ENCODE measurements at regions not wholly inside any gene's neighbourhood (a gene's known extent, or its start where the extent isn't known, plus 50 kb on each side); places are given as distances from the start of the nearest gene placed in this dataset.
A peak's percentile ranks its signal among the peaks of the same experiment; 100 is the strongest.

DNA sequence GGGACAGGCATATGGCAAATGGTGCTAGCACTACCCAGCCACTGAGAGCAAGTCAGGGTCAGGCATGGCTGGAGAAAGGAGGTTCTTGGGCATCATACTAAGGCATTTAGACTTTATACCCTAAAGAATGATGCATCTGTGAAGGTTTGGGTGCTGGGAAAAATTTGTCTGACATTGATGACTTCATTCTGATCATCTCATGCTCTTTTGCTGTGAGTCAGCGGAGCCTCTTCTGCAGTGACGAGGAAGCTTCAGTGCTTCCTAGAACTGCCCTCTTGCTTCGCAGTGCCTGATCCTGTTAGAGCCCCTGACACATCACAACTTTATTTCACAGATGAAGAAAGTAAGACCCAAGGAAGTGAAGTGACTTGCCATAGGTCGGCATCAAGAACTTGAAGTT lies 266.6 kb upstream of the GAS1 start:
- TF ChIP-seq, protein P1, sequence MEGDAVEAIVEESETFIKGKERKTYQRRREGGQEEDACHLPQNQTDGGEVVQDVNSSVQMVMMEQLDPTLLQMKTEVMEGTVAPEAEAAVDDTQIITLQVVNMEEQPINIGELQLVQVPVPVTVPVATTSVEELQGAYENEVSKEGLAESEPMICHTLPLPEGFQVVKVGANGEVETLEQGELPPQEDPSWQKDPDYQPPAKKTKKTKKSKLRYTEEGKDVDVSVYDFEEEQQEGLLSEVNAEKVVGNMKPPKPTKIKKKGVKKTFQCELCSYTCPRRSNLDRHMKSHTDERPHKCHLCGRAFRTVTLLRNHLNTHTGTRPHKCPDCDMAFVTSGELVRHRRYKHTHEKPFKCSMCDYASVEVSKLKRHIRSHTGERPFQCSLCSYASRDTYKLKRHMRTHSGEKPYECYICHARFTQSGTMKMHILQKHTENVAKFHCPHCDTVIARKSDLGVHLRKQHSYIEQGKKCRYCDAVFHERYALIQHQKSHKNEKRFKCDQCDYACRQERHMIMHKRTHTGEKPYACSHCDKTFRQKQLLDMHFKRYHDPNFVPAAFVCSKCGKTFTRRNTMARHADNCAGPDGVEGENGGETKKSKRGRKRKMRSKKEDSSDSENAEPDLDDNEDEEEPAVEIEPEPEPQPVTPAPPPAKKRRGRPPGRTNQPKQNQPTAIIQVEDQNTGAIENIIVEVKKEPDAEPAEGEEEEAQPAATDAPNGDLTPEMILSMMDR (IDR thresholded peaks at IDR 0.05; ENCODE audit: unreplicated experiment), result no peak
- no peak for DNase-seq (ENCODE audit: low spot score)
- Mint-ChIP-seq H3K27me3 (ENCODE audit: unreplicated experiment) (no peaks in the 10 kb centered on the region), H3K27ac (ENCODE audit: unreplicated experiment) (no peak overlapping the region), H3K9me3 (ENCODE audit: unreplicated experiment) (no peaks in the 10 kb centered on the region), H3K4me3 (ENCODE audit: unreplicated experiment) (no peak overlapping the region), H3K4me1 (ENCODE audit: unreplicated experiment) (no peaks in the 10 kb centered on the region), H3K36me3 (ENCODE audit: low read depth, unreplicated experiment) (no peaks in the 10 kb centered on the region)

DNA sequence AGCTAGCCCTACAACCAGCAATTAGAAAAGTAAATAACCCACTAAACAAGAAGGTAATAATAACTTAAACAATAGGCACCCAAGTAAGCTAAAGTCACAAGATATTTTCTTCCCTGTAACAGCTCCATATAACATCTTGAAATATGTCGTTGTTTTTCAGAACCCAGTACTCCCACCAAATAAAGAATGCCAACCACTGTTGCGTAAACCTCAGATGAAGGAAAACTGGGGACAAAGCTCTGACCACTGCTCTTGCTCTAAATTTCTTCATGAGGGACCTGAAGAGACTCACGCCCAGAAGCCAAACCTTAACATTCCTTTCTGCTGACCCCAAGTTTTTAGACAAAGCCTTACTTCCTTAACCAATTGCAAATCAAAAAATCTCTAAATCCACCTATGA lies 267.7 kb upstream of the GAS1 start:
- DNase-seq (ENCODE audit: low spot score), result no peak
- Mint-ChIP-seq H3K27ac (ENCODE audit: unreplicated experiment) (no peak overlapping the region), H3K4me1 (ENCODE audit: unreplicated experiment) (no peaks in the 10 kb centered on the region), H3K9me3 (ENCODE audit: unreplicated experiment) (no peaks in the 10 kb centered on the region), H3K27me3 (ENCODE audit: unreplicated experiment) (no peaks in the 10 kb centered on the region), H3K4me3 (ENCODE audit: unreplicated experiment) (no peak overlapping the region), H3K36me3 (ENCODE audit: low read depth, unreplicated experiment) (no peaks in the 10 kb centered on the region)
- TF ChIP-seq, protein P1 (IDR thresholded peaks at IDR 0.05; ENCODE audit: unreplicated experiment), result no peak

DNA sequence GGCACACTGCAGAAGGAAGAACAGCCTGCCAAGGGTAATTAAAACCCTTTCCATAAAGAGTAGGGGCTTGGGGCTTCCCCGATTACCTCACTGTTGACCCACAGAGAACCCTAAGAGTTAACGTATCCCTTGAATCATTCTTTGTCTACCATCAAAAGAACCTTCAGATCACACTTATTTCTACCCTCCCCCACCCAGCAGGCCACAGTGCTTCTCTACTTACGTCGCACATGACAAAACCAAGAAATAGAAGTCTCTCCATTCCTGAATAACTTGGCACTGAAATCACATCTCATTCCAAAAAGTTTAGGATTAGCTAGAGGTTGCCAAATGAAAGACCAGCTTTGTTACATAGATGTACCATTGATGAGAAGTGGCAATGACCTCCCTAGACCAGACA lies 268.7 kb upstream of the GAS1 start:
- Mint-ChIP-seq H3K4me1 (ENCODE audit: unreplicated experiment) (no peaks in the 10 kb centered on the region), H3K27ac (ENCODE audit: unreplicated experiment) (no peak overlapping the region)

DNA sequence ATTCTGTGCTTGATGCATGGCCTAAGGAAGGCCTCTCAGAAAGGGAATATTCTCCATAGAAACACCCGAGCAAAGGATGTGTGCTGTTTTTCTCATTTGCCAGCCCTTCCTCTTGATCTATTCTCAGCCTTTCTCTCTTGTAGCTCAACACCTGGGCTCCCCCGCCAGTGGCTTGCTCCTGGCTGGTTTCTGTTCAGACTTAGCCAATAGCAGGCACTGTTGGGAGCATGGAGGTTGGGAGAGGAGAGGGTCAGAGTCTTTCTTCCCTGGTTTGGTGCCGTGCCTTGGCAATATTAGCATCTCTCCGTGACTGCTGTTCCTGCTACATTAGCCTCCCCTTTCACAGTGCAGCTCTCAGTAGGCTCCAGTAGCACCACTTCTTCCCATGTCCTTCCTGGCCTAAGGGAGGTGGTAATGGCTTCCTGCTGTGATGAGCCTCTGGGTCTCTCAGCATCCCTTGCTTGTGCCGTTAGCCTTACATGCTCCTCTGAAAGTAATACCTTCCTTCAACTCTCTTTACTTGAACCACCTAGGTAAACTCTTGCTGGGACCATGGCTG lies 269.7 kb upstream of the GAS1 start:
- DNase-seq (ENCODE audit: low spot score), result no peak
- H3K9me3 Mint-ChIP-seq (ENCODE audit: unreplicated experiment), result no peaks in the 10 kb centered on the region
- no peaks in the 10 kb centered on the region for H3K27me3 Mint-ChIP-seq (ENCODE audit: unreplicated experiment)
- TF ChIP-seq, protein P1 (IDR thresholded peaks at IDR 0.05; ENCODE audit: unreplicated experiment), result no peak
- no peak overlapping the region for H3K4me3 Mint-ChIP-seq (ENCODE audit: unreplicated experiment)
- no peaks in the 10 kb centered on the region for H3K4me1 Mint-ChIP-seq (ENCODE audit: unreplicated experiment)
- H3K27ac Mint-ChIP-seq (ENCODE audit: unreplicated experiment), result no peak overlapping the region
- H3K36me3 Mint-ChIP-seq (ENCODE audit: low read depth, unreplicated experiment), result no peaks in the 10 kb centered on the region

More for the DNA sequence above, 268.7 kb upstream of the GAS1 start:
- TF ChIP-seq, protein P1 (IDR thresholded peaks at IDR 0.05; ENCODE audit: unreplicated experiment), result no peak
- H3K9me3 Mint-ChIP-seq (ENCODE audit: unreplicated experiment), result no peaks in the 10 kb centered on the region
- H3K36me3 Mint-ChIP-seq (ENCODE audit: low read depth, unreplicated experiment), result no peaks in the 10 kb centered on the region
- no peak for DNase-seq (ENCODE audit: low spot score)
- H3K4me3 Mint-ChIP-seq (ENCODE audit: unreplicated experiment), result no peak overlapping the region
- H3K27me3 Mint-ChIP-seq (ENCODE audit: unreplicated experiment), result no peaks in the 10 kb centered on the region

DNA sequence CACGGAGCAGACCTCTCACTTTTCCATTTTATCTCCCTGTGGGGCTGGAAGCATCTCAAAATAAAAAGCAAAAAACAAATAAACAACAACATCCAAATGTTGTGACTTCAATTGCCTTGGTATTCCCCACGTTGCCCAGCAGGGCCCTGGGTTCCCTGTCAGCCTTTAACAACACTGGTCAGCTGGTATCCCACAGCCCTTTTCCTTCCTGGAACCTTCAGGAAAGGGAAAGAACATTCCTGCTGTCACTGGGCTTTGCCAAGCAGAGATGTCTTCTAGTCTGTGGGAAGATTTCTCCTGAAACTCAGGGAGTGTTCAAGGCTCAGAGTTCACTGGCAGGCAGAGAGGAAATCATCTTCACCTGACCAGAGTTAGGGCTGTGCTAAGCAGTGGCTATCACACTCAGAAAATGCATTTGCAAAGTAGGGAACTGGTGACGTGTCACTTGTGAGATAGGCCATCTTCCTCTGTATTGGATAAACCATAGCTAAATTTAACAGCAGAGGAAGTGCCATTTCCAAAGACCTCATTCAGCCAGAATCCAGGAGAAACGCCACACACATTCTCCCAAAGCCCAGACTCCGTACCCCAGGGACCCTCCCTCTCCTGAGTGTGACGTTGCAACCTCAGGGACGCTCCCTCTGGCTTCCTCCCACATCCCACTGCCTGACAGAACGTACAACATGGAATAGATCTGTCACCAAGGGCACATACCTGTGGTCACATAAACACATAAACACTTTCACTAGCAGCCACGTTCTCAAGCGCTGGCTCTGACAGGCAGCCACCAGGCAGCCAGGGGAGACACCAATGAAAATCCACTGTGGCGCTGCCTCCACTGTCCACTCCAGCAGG lies 274.0 kb upstream of the DAPK1 start:
- H3K36me3 Mint-ChIP-seq (ENCODE audit: low read depth, unreplicated experiment), result no peaks in the 10 kb centered on the region
- TF ChIP-seq, protein P1 (IDR thresholded peaks at IDR 0.05; ENCODE audit: unreplicated experiment), result no peak
- peaks cover 3% of the 10 kb centered on the region for H3K27me3 Mint-ChIP-seq (ENCODE audit: unreplicated experiment)
- DNase-seq (ENCODE audit: low spot score), result peak; percentile 7
- H3K4me3 Mint-ChIP-seq (ENCODE audit: unreplicated experiment), result no peak overlapping the region
- H3K27ac Mint-ChIP-seq (ENCODE audit: unreplicated experiment), result no peak overlapping the region
- H3K4me1 Mint-ChIP-seq (ENCODE audit: unreplicated experiment), result peaks cover 10% of the 10 kb centered on the region
- no peaks in the 10 kb centered on the region for H3K9me3 Mint-ChIP-seq (ENCODE audit: unreplicated experiment)
